ENCODE measurements at regions not wholly inside any gene's neighbourhood (a gene's known extent, or its start where the extent isn't known, plus 50 kb on each side); places are given as distances from the start of the nearest gene placed in this dataset.

DNA sequence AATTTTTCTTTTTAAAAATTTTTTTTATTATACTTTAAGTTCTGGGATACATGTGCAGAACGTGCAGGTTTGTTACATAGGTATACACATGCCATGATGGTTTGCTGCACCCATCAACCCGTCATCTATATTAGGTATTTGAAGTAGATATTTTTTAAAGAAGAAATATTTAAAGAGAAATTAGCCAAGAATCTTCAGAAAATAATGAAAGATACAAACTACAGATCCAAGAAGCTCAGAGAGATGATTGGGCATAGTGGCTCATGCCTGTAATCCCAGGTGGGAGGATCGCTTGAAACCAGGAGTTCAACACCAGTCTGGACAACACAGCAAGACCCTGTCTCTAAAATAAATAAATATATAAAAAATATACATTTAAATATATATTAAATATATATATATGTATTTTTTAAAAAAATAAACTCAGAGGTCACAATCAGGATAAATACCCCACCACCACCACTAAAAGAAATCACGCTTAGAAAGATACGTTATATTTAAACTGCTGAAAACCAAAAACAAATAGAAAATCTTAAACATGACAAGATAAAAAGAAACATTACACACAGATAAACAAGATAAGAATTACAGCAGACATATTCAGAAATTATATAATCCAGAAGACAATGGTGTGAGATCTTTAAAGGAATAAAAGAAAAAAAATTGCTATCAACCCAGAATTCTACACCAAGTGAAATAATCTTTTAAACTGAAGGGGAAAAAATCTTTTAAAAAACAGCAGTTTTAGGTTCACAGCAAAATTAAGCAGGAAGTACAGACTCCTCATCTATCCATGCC is 57.5 kb downstream of the CSF2 start:
- TF ChIP-seq CTCF (IDR thresholded peaks at IDR 0.05) (no peak), POLR2A (IDR thresholded peaks at IDR 0.05) (no peak)
